ENCODE measurements at regions not wholly inside any gene's neighbourhood (a gene's known extent, or its start where the extent isn't known, plus 50 kb on each side); places are given as distances from the start of the nearest gene placed in this dataset.

- TF ChIP-seq, protein P1, sequence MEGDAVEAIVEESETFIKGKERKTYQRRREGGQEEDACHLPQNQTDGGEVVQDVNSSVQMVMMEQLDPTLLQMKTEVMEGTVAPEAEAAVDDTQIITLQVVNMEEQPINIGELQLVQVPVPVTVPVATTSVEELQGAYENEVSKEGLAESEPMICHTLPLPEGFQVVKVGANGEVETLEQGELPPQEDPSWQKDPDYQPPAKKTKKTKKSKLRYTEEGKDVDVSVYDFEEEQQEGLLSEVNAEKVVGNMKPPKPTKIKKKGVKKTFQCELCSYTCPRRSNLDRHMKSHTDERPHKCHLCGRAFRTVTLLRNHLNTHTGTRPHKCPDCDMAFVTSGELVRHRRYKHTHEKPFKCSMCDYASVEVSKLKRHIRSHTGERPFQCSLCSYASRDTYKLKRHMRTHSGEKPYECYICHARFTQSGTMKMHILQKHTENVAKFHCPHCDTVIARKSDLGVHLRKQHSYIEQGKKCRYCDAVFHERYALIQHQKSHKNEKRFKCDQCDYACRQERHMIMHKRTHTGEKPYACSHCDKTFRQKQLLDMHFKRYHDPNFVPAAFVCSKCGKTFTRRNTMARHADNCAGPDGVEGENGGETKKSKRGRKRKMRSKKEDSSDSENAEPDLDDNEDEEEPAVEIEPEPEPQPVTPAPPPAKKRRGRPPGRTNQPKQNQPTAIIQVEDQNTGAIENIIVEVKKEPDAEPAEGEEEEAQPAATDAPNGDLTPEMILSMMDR (IDR thresholded peaks at IDR 0.05; ENCODE audit: low read depth, low read length), result no peak
- TF ChIP-seq EZH2phosphoT487 (IDR thresholded peaks at IDR 0.05; ENCODE audit: low read depth), result no peak
These were observed 65.2 kb upstream of the CIBAR2 start for GRCh38 chr16:85177448-85177846.
